ENCODE measurements at regions not wholly inside any gene's neighbourhood (a gene's known extent, or its start where the extent isn't known, plus 50 kb on each side); places are given as distances from the start of the nearest gene placed in this dataset.

GRCh38 chr1:163271535-163271934 is 50.2 kb upstream of the NUF2 start:
- no peaks in the 10 kb centered on the region for H3K4me1 Mint-ChIP-seq (ENCODE audit: low read depth)
- no peak for DNase-seq

More at GRCh38 chr1:163271535-163271934, 50.2 kb upstream of the NUF2 start:
- ChIA-PET POLR2A (no interaction called here), CTCF (no interaction called here)
- Mint-ChIP-seq H3K36me3 (ENCODE audit: low read depth) (peaks cover 18% of the 10 kb centered on the region), H3K9me3 (no peaks in the 10 kb centered on the region), H3K27ac (no peak overlapping the region), H3K27me3 (no peaks in the 10 kb centered on the region), H3K4me3 (no peak overlapping the region)
- TF ChIP-seq CTCF (IDR thresholded peaks at IDR 0.05), result no peak
- no peak for ATAC-seq
- intact Hi-C loops (cut with micrococcal nuclease), result no loop called here
